HEK293 (cell line): ENCODE measurements at regions not wholly inside any gene's neighbourhood (a gene's known extent, or its start where the extent isn't known, plus 50 kb on each side); places are given as distances from the start of the nearest gene placed in this dataset.

Experiments
- BCL11B ChIP-seq: fragments of 450-650 bp; formaldehyde crosslinking; IDR thresholded peaks from 2 replicates; pipeline ENCODE4 v1.5.1; 2016; ENCODE audit warnings: low read depth, missing biosample characterization, missing genetic modification characterization
- GFI1B ChIP-seq: fragments of 450-650 bp; formaldehyde crosslinking; IDR thresholded peaks from 2 replicates; pipeline ENCODE4 v1.5.1; 2016; ENCODE audit warnings: missing biosample characterization, missing genetic modification characterization
- ZEB2 ChIP-seq: fragments of 450-650 bp; formaldehyde crosslinking; IDR thresholded peaks from 2 replicates; pipeline ENCODE4 v1.5.1; 2016; ENCODE audit warnings: missing biosample characterization, missing genetic modification characterization
- ZNF146 ChIP-seq: fragments of 450-650 bp; formaldehyde crosslinking; IDR thresholded peaks from 2 replicates; pipeline ENCODE4 v1.5.1; 2016; ENCODE audit warnings: missing biosample characterization, missing genetic modification characterization
- ZNF19 ChIP-seq: fragments of 450-650 bp; formaldehyde crosslinking; IDR thresholded peaks from 2 replicates; pipeline ENCODE4; 2016; ENCODE audit warnings: missing biosample characterization, missing genetic modification characterization, low read depth
- ZNF24 ChIP-seq: fragments of 450-650 bp; formaldehyde crosslinking; IDR thresholded peaks from 2 replicates; pipeline ENCODE4 v1.5.1; 2016; ENCODE audit warnings: missing biosample characterization, missing genetic modification characterization
- ZNF311 ChIP-seq: fragments of 450-650 bp; formaldehyde crosslinking; IDR thresholded peaks from 2 replicates; pipeline ENCODE4 v1.5.1; 2017; ENCODE audit warnings: missing biosample characterization, missing genetic modification characterization, borderline replicate concordance
- TF ChIP-seq, protein P1 (sequence below): fragments of 450-650 bp; formaldehyde crosslinking; IDR thresholded peaks from 2 replicates; pipeline ENCODE4 v1.5.1; 2016; ENCODE audit warnings: missing biosample characterization, missing genetic modification characterization
- TF ChIP-seq, protein P2 (sequence below): fragments of 450-650 bp; formaldehyde crosslinking; IDR thresholded peaks from 2 replicates; pipeline ENCODE4 v1.5.1; 2016; ENCODE audit warnings: missing biosample characterization, missing genetic modification characterization

DNA sequence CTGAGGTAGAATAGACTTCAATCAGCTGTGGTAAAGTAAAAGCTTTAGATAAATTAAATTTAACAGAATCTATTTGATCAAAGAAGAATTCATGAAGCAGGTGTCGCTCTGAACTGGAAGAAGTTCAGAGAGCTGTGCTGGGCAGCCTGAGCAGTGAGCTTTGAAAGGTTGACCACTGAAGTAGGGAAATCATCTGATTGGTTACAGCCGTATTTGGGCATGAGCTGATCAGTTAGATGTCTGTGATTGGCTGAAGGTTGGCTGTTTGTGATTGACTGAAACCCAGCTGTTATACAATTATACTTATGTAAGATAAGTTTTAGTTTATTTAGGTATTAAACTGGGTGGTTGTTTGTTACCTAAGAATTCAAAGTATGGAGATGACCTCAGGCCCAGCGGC is 1174.6 kb downstream of the CDH9 start:
- no peak for TF ChIP-seq ZNF24 (tag by site-specific recombination)
- no peak for TF ChIP-seq ZNF311 (tag by site-specific recombination)
- no peak for TF ChIP-seq GFI1B (tag by site-specific recombination)
- no peak for TF ChIP-seq ZNF19
- no peak for TF ChIP-seq ZNF146 (tag by site-specific recombination)
- no peak for TF ChIP-seq BCL11B (tag by site-specific recombination)
- TF ChIP-seq, protein P1, sequence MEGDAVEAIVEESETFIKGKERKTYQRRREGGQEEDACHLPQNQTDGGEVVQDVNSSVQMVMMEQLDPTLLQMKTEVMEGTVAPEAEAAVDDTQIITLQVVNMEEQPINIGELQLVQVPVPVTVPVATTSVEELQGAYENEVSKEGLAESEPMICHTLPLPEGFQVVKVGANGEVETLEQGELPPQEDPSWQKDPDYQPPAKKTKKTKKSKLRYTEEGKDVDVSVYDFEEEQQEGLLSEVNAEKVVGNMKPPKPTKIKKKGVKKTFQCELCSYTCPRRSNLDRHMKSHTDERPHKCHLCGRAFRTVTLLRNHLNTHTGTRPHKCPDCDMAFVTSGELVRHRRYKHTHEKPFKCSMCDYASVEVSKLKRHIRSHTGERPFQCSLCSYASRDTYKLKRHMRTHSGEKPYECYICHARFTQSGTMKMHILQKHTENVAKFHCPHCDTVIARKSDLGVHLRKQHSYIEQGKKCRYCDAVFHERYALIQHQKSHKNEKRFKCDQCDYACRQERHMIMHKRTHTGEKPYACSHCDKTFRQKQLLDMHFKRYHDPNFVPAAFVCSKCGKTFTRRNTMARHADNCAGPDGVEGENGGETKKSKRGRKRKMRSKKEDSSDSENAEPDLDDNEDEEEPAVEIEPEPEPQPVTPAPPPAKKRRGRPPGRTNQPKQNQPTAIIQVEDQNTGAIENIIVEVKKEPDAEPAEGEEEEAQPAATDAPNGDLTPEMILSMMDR (tag by site-specific recombination): no peak
- TF ChIP-seq, protein P2, sequence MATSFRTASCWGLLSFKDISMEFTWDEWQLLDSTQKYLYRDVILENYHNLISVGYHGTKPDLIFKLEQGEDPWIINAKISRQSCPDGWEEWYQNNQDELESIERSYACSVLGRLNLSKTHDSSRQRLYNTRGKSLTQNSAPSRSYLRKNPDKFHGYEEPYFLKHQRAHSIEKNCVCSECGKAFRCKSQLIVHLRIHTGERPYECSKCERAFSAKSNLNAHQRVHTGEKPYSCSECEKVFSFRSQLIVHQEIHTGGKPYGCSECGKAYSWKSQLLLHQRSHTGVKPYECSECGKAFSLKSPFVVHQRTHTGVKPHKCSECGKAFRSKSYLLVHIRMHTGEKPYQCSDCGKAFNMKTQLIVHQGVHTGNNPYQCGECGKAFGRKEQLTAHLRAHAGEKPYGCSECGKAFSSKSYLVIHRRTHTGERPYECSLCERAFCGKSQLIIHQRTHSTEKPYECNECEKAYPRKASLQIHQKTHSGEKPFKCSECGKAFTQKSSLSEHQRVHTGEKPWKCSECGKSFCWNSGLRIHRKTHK (tag by site-specific recombination): no peak
- TF ChIP-seq ZEB2 (tag by site-specific recombination): no peak
